ENCODE measurements at regions not wholly inside any gene's neighbourhood (a gene's known extent, or its start where the extent isn't known, plus 50 kb on each side); places are given as distances from the start of the nearest gene placed in this dataset.

- Histone ChIP-seq H3K9ac (replicated peaks; ENCODE audit: extremely low read depth, insufficient read depth, low read length) (no peak overlapping the region), H3K9me3 (replicated peaks; ENCODE audit: control insufficient read depth, insufficient read depth, low read length) (no peaks in the 10 kb centered on the region), H3K4me1 (ENCODE audit: control insufficient read depth, extremely low read depth, insufficient read depth, low read length) (no peaks in the 10 kb centered on the region), H3K9me1 (replicated peaks; ENCODE audit: control insufficient read depth, extremely low read depth, insufficient read depth, low read length) (no peaks in the 10 kb centered on the region), H3K4me2 (ENCODE audit: insufficient read depth, low read length) (no peak overlapping the region), H4K20me1 (replicated peaks; ENCODE audit: control insufficient read depth, extremely low read depth, insufficient read depth, low read length) (no peaks in the 10 kb centered on the region), H3K4me3 (replicated peaks in 1 of 3; ENCODE audit: insufficient read depth in 1 of 3, low read depth in 1 of 3, low read length in 3 of 3) (no peak overlapping the region), H3K79me2 (ENCODE audit: control insufficient read depth, insufficient read depth, low read length) (no peaks in the 10 kb centered on the region), H2AFZ (ENCODE audit: low read depth, low read length) (no peak overlapping the region), H3K27me3 (ENCODE audit: control insufficient read depth in 2 of 2, insufficient read depth in 2 of 2, low read length in 2 of 2) (no peaks in the 10 kb centered on the region), H3K27ac (ENCODE audit: insufficient read depth, low read depth, low read length) (no peak overlapping the region), H3K36me3 (ENCODE audit: control insufficient read depth in 2 of 2, extremely low read depth in 1 of 2, insufficient read depth in 2 of 2, low read length in 2 of 2) (no peaks in the 10 kb centered on the region)
- intact Hi-C loops (cut with micrococcal nuclease): no loop called here
- CTCF ChIA-PET: no interaction called here
- no peak for TF ChIP-seq FOS (IDR thresholded peaks at IDR 0.05; ENCODE audit: borderline replicate concordance, insufficient read depth, low read length)
- BruUV-seq (replicated peaks): no TSS peak
- POLR2A ChIA-PET: no interaction called here
- FAIRE-seq (no peak), DNase-seq (ENCODE audit: low read depth, low spot score) (no peak)
- dilution Hi-C loops (cut with MboI; ENCODE audit: extremely low pct_ligation_motif_present, low sequenced_read_pairs): no loop called here
Observed at GRCh38 chrX:127112726-127113125, 293.2 kb downstream of the PRR32 start.

- no peak overlapping the region for H3K4me3 ChIP-seq (replicated peaks in 1 of 3; ENCODE audit: insufficient read depth in 1 of 3, low read depth in 1 of 3, low read length in 3 of 3)
- FAIRE-seq (no peak), DNase-seq (ENCODE audit: low read depth, low spot score) (no peak)
- H3K27me3 ChIP-seq (ENCODE audit: control insufficient read depth in 2 of 2, insufficient read depth in 2 of 2, low read length in 2 of 2): no peaks in the 10 kb centered on the region
- H2AFZ ChIP-seq (ENCODE audit: low read depth, low read length): no peak overlapping the region
- no peaks in the 10 kb centered on the region for H3K9me3 ChIP-seq (replicated peaks; ENCODE audit: control insufficient read depth, insufficient read depth, low read length)
- H3K36me3 ChIP-seq (ENCODE audit: control insufficient read depth in 2 of 2, extremely low read depth in 1 of 2, insufficient read depth in 2 of 2, low read length in 2 of 2): no peaks in the 10 kb centered on the region
- H3K9me1 ChIP-seq (replicated peaks; ENCODE audit: control insufficient read depth, extremely low read depth, insufficient read depth, low read length): no peaks in the 10 kb centered on the region
- no peak overlapping the region for H3K9ac ChIP-seq (replicated peaks; ENCODE audit: extremely low read depth, insufficient read depth, low read length)
- no TSS peak for BruUV-seq (replicated peaks)
- no peaks in the 10 kb centered on the region for H4K20me1 ChIP-seq (replicated peaks; ENCODE audit: control insufficient read depth, extremely low read depth, insufficient read depth, low read length)
- no peak for TF ChIP-seq MYC (IDR thresholded peaks at IDR 0.05; ENCODE audit: low read depth, low read length)
- TF ChIP-seq CTCF (IDR thresholded peaks at IDR 0.05; ENCODE audit: extremely low read depth in 1 of 2, insufficient read depth in 1 of 2, low read depth in 1 of 2, low read length in 2 of 2): no peak
- no peak for TF ChIP-seq GATA2 (IDR thresholded peaks at IDR 0.05; ENCODE audit: insufficient read depth, insufficient read length, low read depth, low read length)
- no peak for TF ChIP-seq MAX (IDR thresholded peaks at IDR 0.05; ENCODE audit: insufficient read depth, insufficient read length)
- TF ChIP-seq FOS (IDR thresholded peaks at IDR 0.05; ENCODE audit: borderline replicate concordance, insufficient read depth, low read length): no peak
- no peak for TF ChIP-seq EZH2 (IDR thresholded peaks at IDR 0.05; ENCODE audit: borderline replicate concordance, low read depth, low read length, severe bottlenecking)
- TF ChIP-seq POLR2AphosphoS5 (IDR thresholded peaks at IDR 0.05; ENCODE audit: insufficient read depth, low read depth, low read length): no peak
- no peak for TF ChIP-seq JUN (IDR thresholded peaks at IDR 0.05; ENCODE audit: borderline replicate concordance, insufficient read depth, insufficient read length, low read depth)
- TF ChIP-seq POLR2A (IDR thresholded peaks at IDR 0.05; ENCODE audit: low read depth, low read length): no peak
- H3K4me2 ChIP-seq (ENCODE audit: insufficient read depth, low read length): no peak overlapping the region
- POLR2A ChIA-PET: no interaction called here
- intact Hi-C loops (cut with micrococcal nuclease): no loop called here
- H3K27ac ChIP-seq (ENCODE audit: insufficient read depth, low read depth, low read length): no peak overlapping the region
- CTCF ChIA-PET: no interaction called here
- no peaks in the 10 kb centered on the region for H3K4me1 ChIP-seq (ENCODE audit: control insufficient read depth, extremely low read depth, insufficient read depth, low read length)
- no peaks in the 10 kb centered on the region for H3K79me2 ChIP-seq (ENCODE audit: control insufficient read depth, insufficient read depth, low read length)
- dilution Hi-C loops (cut with MboI; ENCODE audit: extremely low pct_ligation_motif_present, low sequenced_read_pairs): no loop called here
Observed at GRCh38 chrX:127124871-127125270, 305.3 kb downstream of the PRR32 start.

All from endothelial cell of umbilical vein (primary cell).